ENCODE measurements at regions not wholly inside any gene's neighbourhood (a gene's known extent, or its start where the extent isn't known, plus 50 kb on each side); places are given as distances from the start of the nearest gene placed in this dataset.
"Not testable (repeated sequence)": the region's sequence is repeated elsewhere in the genome, so short reads cannot be mapped to it uniquely, and the experiment has no call there.

DNA sequence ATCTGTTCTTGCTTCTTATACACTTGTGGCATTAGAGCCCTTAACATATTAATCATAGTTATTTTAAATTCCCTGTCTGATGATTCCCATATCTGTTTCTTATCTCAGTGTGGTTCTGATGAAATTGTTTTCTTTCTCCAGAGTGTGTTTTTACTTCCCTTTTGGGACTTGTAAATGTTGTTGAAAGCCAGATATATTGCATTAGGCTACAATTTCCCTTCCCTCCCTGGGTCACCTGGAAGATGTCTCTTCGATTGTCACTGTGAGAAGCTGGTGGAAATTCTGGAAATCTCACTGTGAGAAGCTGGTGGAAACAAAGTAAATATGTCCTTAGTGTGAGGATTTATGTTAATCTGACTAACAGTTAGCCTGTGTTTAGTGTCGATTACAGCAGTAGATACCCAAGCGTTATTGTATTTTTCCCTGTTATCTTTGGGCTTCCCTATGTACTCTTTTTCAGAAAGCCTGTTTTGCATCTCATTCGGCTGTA is 717.3 kb downstream of the TRHDE start:
- TF ChIP-seq, protein P1, sequence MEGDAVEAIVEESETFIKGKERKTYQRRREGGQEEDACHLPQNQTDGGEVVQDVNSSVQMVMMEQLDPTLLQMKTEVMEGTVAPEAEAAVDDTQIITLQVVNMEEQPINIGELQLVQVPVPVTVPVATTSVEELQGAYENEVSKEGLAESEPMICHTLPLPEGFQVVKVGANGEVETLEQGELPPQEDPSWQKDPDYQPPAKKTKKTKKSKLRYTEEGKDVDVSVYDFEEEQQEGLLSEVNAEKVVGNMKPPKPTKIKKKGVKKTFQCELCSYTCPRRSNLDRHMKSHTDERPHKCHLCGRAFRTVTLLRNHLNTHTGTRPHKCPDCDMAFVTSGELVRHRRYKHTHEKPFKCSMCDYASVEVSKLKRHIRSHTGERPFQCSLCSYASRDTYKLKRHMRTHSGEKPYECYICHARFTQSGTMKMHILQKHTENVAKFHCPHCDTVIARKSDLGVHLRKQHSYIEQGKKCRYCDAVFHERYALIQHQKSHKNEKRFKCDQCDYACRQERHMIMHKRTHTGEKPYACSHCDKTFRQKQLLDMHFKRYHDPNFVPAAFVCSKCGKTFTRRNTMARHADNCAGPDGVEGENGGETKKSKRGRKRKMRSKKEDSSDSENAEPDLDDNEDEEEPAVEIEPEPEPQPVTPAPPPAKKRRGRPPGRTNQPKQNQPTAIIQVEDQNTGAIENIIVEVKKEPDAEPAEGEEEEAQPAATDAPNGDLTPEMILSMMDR (IDR thresholded peaks at IDR 0.05): no peak
- TF ChIP-seq POLR2A (IDR thresholded peaks at IDR 0.05) (no peak), POLR2AphosphoS5 (IDR thresholded peaks at IDR 0.05) (no peak)
- H3K36me3 ChIP-seq: no peaks in the 10 kb centered on the region
- H3K27me3 ChIP-seq: no peaks in the 10 kb centered on the region
- no peaks in the 10 kb centered on the region for H3K9me3 ChIP-seq
- no peak for DNase-seq (ENCODE audit: low spot score in 2 of 2)
- intact Hi-C loops (cut with DNase I; ENCODE audit: low total_unique reads): no loop called here
- H3K4me3 ChIP-seq: no peak overlapping the region
- H3K4me1 ChIP-seq: no peaks in the 10 kb centered on the region
- H3K27ac ChIP-seq: no peak overlapping the region

DNA sequence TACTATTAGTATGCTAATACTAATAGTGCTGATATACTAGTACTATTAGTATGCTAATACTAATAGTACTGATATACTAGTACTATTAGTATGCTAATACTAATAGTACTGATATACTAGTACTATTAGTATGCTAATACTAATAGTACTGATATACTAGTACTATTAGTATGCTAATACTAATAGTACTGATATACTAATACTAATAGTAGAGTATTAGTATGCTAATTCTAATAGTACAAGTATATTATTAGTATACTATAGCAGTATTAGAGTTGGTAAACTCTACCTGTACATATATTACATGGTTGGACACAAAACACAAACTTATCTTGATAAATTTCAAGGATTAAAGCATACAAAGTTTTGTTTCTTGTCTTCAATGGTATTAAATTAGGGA is 722.9 kb downstream of the TRHDE start:
- H3K36me3 ChIP-seq; H3K27ac ChIP-seq; H3K27me3 ChIP-seq; H3K4me1 ChIP-seq; DNase-seq (ENCODE audit: low spot score in 2 of 2); H3K9me3 ChIP-seq; intact Hi-C loops (cut with DNase I; ENCODE audit: low total_unique reads); H3K4me3 ChIP-seq: not testable (repeated sequence)

- H3K36me3 ChIP-seq: no peaks in the 10 kb centered on the region
- H3K27ac ChIP-seq: no peak overlapping the region
- H3K4me3 ChIP-seq: no peak overlapping the region
- H3K27me3 ChIP-seq: no peaks in the 10 kb centered on the region
- no peaks in the 10 kb centered on the region for H3K9me3 ChIP-seq
- H3K4me1 ChIP-seq: no peaks in the 10 kb centered on the region
- intact Hi-C loops (cut with DNase I; ENCODE audit: low total_unique reads): no loop called here
- no peak for DNase-seq (ENCODE audit: low spot score in 2 of 2)
- TF ChIP-seq POLR2A (IDR thresholded peaks at IDR 0.05) (no peak), POLR2AphosphoS5 (IDR thresholded peaks at IDR 0.05) (no peak)
- TF ChIP-seq, protein P1 (IDR thresholded peaks at IDR 0.05): no peak
Observed at GRCh38 chr12:72995616-72996015, 723.4 kb downstream of the TRHDE start.

DNA sequence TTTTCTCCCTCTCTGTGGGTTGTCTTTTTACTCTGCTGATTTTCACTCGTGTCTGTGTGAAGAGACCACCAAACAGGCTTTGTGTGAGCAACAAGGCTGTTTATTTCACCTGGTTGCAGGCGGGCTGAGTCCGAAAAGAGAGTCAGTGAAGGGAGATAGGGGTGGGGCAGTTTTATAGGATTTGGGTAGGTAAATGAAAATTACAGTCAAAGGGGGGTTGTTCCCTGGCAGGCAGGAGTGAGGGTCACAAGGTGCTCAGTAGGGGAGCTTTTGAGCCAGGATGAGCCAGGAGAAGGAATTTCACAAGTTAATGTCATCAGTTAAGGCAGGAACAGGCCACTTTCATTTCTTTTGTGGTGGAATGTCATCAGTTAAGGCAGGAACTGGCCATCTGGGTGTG is 729.6 kb downstream of the TRHDE start:
- intact Hi-C loops (cut with DNase I; ENCODE audit: low total_unique reads); H3K4me1 ChIP-seq; H3K4me3 ChIP-seq; H3K27me3 ChIP-seq; H3K36me3 ChIP-seq; H3K9me3 ChIP-seq; H3K27ac ChIP-seq; DNase-seq (ENCODE audit: low spot score in 2 of 2): not testable (repeated sequence)

DNA sequence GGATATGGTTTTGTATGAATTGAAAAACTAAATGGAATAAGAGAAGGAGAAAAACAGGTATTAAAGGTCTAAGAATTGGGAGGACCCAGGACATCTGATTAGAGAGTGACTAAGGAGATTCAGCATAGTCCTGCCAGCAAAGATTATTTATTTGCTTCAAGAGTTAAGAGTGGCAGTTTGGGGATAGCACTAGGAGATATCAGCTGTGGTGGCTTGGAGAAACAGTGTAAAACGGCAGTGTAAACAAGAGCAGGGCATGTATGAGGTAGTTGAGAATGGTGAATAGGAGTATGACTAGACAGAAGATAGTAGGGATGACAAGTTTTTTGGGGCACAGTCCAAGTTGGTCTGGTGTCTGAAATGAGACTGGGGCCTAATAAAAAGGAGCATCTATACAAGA is 730.3 kb downstream of the TRHDE start:
- not testable (repeated sequence) for DNase-seq (ENCODE audit: low spot score in 2 of 2)

DNA sequence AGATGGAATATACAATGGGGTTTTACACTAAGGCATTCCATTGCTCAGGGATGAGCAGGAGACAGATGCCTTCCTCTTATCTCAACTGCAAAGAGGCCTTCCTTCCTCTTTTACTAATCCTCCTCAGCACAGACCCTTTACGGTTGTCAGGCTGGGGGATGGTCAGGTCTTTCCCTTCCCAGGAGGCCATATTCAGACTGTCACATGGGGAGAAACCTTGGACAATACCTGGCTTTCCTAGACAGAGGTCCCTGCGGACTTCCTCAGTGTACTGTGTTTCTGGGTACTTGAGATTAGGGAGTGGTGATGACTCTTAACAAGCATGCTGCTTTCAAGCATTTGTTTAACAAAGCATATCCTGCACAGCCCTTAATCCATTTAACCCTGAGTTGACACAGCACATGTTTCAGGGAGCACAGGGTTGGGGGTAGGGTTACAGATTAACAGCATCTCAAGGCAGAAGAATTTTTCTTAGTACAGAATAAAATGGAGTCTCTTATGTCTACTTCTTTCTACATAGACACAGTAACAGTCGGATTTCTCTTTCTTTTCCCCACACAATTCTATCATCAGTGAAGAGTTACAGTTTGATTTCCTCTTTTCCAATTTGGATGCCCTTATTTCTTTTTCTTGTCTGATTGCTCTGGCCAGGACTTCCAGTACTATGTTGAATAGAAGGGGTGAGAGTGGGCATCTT is 737.1 kb downstream of the TRHDE start:
- H3K4me1 ChIP-seq; H3K9me3 ChIP-seq; H3K4me3 ChIP-seq; H3K27me3 ChIP-seq; intact Hi-C loops (cut with DNase I; ENCODE audit: low total_unique reads); H3K36me3 ChIP-seq; H3K27ac ChIP-seq; DNase-seq (ENCODE audit: low spot score in 2 of 2): not testable (repeated sequence)

More for the DNA sequence above, 730.3 kb downstream of the TRHDE start:
- H3K4me3 ChIP-seq; H3K9me3 ChIP-seq; H3K27me3 ChIP-seq; H3K27ac ChIP-seq; H3K4me1 ChIP-seq; intact Hi-C loops (cut with DNase I; ENCODE audit: low total_unique reads); H3K36me3 ChIP-seq: not testable (repeated sequence)

- H3K4me3 ChIP-seq: no peak overlapping the region
- intact Hi-C loops (cut with DNase I; ENCODE audit: low total_unique reads): no loop called here
- H3K36me3 ChIP-seq: no peaks in the 10 kb centered on the region
- TF ChIP-seq POLR2AphosphoS5 (IDR thresholded peaks at IDR 0.05): no peak
- TF ChIP-seq, protein P1 (IDR thresholded peaks at IDR 0.05): no peak
- TF ChIP-seq POLR2A (IDR thresholded peaks at IDR 0.05): no peak
- no peaks in the 10 kb centered on the region for H3K4me1 ChIP-seq
- no peaks in the 10 kb centered on the region for H3K9me3 ChIP-seq
- no peaks in the 10 kb centered on the region for H3K27me3 ChIP-seq
- no peak for DNase-seq (ENCODE audit: low spot score in 2 of 2)
- no peak overlapping the region for H3K27ac ChIP-seq
Observed at GRCh38 chr12:73017981-73018380, 745.8 kb downstream of the TRHDE start.

Measured in breast epithelium (tissue), 4 donors.